ENCODE measurements at regions not wholly inside any gene's neighbourhood (a gene's known extent, or its start where the extent isn't known, plus 50 kb on each side); places are given as distances from the start of the nearest gene placed in this dataset.
"Not testable (repeated sequence)": the region's sequence is repeated elsewhere in the genome, so short reads cannot be mapped to it uniquely, and the experiment has no call there.

DNA sequence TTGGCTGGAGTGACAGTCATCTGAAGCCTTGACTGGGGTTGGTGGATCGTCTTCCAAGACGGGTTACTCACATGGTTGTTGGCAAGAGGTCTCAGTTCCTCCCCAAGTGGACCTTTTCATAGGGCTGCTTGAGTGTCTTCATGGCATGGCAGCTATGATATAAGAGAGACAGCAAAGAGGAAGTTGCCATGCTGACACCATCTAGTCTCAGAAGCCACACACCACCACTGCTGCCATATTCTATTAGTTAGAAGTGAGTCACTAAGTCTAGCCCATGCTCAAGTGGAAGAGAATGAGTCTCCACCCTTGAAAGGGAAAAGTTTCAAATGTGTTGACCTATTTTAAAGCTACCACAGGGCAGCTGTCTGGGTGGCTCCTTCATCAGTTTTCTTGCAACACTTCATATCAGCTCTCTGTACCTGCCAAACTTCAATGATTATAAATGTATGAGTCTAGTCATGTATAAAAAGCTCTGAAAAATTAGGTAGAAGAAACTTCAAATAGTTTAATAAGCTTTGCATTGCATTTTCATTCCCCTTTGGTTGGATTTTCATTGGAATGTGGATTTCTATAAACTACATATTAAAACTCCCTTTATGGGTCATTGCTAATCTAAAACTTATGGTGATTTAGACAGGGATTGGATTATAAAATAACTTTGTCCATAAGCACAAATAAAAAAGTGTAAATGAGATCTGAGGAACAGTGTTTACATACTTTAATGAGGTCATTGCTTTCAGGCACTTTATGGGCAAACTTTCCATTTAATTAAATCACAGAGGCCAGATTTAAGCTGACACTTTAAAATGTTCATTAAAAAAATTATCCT, 68.0 kb upstream of the ATXN3L start:
- no peak for DNase-seq (ENCODE audit: low read depth in 2 of 3, low spot score in 1 of 3)

DNA sequence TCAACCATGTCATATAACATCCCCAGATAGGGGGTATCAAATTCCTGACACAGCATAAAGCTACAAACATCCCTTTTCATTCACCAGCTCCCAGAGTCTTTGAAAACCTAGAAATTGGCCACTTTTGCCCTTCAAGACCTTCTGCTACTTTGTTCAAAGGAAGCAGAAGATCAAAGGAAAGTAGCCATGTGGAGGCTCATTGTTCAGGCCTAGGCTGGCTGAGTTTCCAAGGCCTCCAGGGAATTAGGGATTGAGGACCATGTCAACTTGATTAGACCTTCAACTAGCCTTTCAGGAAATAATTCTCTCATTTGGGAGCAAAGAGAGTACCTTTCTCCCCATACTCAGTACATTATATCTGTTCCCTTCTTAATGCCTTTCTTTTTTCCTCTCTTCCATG, 66.8 kb upstream of the ATXN3L start:
- no peak for DNase-seq (ENCODE audit: low read depth in 2 of 3, low spot score in 1 of 3)

DNA sequence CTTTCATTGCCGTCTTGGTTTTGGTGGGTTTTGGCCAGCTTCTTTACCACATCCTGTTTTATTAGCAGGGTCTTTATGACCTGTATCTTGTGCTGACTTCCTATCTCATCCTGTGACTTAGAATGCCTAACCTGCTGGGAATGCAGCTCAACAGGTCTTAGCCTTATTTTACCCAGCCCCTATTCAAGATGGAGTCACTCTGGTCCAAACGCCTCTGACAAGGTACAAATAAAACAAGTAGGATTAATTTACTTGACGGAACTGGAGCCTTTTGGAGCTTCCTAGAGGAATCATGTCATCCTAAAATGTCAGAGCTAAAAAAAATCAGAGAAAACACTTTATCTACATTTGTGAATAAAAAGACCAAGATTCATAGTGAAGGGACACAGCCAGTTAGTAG, 66.2 kb upstream of the ATXN3L start:
- DNase-seq (ENCODE audit: low read depth in 2 of 3, low spot score in 1 of 3): no peak

DNA sequence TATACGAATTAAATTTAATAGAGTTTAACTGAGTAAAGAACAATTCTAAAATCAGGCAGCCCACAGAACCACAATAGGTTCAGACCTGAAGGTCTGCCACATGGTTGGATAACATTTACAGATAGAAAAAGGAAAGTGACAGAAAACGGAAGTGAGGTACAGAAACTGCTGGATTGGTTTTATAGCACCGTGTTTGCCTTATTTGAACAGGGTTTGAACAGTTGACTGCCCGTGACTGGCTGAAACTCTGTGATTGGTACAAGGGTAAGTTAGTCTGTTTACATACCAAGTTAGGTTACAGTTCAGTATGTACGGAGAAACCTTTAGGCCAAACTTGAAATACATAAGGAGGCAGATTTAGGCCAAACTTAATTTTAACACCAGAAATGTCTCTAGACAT, 64.1 kb upstream of the ATXN3L start:
- no peak for DNase-seq (ENCODE audit: low read depth in 2 of 3, low spot score in 1 of 3)

DNA sequence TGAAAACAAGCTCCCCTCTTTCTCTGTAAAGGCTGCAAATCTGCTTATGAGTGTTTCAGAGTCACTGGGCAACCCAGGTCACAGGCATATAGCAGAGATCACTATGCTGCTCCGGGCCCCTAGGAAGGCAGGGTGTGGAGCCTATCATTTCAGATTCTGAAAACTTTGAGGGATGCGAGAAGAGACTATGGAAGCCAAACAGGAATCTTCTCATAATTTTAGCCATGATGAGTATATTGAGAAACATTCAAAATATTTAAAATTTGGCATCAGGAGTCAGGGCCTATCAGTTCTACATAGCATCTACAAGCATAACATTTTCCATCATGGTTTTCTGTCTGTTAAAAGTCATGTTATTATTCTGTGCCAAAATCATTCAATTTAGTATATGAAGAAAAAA, 61.7 kb upstream of the ATXN3L start:
- DNase-seq (ENCODE audit: low read depth in 2 of 3, low spot score in 1 of 3): no peak

DNA sequence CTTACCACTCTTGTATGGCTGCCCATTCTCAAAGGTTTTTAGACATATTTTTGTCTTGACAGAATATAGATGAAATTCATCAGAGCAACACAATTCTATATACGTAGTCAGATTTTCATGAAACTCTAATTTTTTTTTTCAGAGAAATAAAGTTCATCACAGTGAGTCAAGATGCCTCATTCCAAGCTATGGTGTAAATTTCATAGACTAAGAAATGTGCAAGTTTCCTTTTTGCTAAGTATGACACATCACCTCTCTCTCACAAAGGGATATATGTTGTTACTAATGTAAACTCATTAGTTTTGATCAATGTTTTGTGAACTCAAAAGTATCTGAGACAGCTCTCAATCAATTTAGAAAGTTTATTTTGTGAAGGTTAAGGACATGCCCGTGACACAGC, 60.4 kb upstream of the ATXN3L start:
- no peak for DNase-seq (ENCODE audit: low read depth in 2 of 3, low spot score in 1 of 3)

DNA sequence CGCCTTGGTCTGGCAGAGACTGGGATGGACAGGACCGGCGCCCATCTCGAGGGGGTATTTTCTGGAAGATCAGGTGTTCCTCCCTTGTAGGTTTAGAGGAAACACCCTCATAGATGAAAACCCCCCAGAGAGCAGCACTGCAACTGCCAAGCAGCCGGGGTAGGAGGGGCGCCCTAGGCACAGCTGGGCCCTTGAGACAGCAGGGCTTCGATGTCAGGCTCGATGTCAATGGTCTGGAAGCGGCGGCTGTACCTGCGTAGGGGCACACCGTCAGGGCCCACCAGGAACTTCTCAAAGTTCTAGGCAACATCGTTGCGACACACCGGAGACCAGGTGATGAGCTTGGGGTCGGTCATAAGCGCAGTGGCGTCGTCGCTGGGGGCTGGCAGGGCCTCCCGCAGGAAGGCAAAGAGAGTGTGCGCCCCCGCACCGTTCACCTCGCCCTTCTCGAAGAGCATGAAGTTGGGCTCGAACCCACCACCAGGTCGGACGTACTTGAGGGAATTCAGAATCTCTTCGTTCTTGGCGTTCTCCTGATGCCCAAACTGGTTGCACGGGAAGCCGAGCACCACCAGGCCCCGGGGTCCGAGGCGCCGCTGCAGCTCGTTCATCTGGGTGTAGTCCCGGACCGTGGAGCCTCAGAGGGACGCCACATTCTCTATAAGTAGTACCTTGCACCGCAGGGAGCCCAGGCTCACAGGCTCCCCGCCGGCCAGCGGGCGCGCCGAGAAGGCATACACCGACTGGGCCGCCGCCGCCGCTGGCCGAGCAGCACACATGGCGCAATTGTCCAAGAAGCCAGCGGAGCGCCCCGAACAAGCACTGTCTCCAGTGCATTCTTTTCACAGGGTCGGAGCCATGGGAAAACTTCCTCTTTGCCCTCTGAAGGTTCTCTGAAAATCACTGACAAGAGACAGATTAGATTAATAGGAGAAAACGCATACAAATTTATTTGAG, 59.0 kb upstream of the ATXN3L start:
- not testable (repeated sequence) for DNase-seq (ENCODE audit: low read depth in 2 of 3, low spot score in 1 of 3)

DNA sequence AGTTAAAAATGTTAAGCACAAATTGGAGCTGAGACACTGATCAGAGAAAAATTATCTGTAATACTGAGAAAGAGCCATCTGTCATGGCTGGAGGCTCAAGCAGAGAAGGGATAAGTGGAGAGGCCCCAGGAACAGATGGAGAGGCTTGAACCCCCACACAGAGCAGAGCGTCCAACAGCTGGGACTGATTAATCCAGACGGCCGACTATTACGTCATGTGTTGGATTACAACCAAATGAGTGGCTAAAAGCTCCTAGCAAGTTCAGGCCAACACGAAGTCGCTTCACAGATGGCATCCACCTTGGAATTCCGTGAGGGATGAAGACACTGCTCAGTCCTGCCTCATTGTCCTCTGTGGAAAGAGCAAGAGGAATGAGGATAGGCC, 57.7 kb upstream of the ATXN3L start:
- no peak for DNase-seq (ENCODE audit: low read depth in 2 of 3, low spot score in 1 of 3)

DNA sequence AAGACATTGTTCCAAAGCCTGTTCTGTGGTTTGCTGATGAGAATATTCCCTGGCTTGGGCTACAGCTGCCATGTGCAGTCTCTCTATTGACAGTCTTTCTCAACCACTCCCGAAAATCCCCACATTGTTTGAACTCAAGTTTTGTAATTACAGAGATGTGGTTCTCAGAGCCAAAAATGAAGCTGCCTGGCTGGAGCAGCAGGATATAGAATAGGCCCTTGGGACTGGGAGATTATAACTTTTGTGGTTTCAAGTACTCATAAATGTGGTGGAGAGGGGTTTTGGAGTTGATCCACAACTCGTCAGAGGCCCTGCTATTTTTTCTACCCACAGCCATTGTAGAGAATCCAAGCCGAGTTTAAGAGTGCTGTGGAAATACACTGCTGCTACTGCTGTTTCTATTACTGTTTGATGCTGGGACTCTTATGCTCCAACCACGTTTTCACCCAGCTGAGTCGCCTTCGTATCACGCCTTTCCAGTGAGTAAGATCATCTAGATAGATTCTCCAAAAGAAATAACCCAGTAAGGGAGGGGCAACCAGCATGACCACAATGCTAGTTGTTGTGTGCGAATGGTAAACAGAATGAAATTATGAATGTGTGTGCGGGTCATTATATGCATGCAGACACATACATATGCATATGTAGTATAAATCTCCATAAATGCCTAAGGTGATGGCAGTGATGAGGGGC, 57.1 kb upstream of the ATXN3L start:
- peak in 1 of 3 donors; percentile 8 for DNase-seq (ENCODE audit: low read depth in 2 of 3, low spot score in 1 of 3)

DNA sequence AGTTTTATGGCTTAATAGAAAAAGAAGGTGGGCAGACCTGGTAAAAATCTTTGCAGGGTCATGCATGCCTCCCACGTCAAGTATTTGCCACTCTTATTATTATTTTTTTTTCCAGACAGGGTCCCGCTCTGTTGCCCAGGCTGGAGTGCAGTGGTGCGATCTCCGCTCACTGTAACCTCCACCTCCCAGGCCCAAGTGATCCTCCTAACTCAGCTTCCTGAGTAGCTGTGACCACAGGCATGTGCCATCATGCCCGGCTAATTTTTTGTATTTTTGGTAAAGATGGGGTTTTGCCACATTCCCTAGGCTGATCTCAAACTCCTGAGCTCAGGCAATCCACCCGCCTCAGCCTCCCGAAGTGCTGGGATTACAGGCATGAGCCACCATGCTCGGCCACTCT, 55.7 kb upstream of the ATXN3L start:
- DNase-seq (ENCODE audit: low read depth in 2 of 3, low spot score in 1 of 3): not testable (repeated sequence)

DNA sequence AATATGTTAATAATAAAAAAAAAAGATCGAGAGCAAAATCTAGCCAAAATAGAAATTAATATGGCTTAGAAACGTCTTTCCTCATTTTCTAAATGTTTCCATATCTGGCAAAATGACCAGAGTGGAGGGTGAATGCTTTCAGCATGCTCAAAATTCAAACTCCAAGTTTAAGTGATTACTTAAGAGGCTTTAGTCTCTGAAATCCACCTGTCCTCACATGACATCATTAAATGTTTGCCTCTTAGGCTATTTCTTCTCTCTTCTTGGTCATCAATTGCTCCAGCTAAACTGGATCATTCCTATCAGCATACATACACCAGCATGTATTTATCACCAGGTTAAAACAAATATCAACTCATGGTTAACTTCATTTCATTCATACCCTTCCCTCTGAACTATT, 54.5 kb upstream of the ATXN3L start:
- DNase-seq (ENCODE audit: low read depth in 2 of 3, low spot score in 1 of 3): no peak

DNA sequence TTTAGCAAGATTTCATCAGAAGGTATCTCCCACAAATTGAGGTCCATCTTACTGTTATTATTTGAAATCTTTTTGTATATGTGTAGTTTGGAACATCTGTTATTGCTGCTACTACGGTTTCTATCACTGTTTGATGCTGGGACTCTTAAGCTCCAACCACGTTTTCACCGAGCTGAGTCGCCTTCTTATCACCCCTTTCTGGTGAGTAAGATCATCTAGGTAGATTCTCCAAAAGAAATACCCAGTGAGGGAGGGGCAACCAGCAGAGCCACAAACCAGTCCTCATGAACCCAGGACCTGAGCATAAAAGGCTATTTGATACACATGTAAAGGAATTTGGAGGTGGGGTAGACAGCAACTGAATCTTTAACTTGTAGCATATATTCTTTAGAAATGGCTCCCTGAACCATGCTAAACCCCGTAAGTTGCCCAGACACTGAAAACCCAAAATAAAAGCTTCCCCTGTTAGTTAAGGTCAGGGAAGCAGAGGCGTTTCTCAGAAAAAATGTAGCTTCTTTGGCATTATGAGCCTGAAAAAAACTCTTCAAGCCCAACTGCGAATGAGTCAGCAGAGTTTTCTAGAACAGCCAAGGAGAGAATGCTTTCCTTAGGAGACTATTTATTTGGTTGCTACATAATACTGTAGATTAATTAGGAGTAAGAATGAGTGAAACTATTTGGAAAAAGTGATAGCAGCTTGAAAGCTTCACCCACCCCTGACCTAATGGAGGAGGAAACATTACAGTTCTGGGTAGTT, 53.8 kb upstream of the ATXN3L start:
- no peak for DNase-seq (ENCODE audit: low read depth in 2 of 3, low spot score in 1 of 3)

DNA sequence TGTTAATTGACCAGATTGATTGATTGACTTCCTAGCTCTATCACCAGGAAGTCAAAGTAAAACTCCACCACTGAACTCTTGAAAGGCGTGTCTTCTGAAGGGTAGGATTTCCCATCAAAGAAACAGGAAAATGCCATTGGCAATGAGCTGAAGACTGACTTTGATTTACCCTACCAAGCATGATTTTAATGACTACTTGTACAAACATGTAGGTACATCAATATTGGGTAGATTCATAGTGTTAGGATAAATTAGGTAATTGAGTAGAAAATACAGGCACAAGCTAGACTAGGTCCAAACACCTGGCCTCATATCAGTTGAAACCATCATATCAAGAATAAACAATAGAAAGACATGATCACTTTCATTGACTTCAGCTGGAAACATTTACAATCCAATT, 53.2 kb upstream of the ATXN3L start:
- no peak for DNase-seq (ENCODE audit: low read depth in 2 of 3, low spot score in 1 of 3)

DNA sequence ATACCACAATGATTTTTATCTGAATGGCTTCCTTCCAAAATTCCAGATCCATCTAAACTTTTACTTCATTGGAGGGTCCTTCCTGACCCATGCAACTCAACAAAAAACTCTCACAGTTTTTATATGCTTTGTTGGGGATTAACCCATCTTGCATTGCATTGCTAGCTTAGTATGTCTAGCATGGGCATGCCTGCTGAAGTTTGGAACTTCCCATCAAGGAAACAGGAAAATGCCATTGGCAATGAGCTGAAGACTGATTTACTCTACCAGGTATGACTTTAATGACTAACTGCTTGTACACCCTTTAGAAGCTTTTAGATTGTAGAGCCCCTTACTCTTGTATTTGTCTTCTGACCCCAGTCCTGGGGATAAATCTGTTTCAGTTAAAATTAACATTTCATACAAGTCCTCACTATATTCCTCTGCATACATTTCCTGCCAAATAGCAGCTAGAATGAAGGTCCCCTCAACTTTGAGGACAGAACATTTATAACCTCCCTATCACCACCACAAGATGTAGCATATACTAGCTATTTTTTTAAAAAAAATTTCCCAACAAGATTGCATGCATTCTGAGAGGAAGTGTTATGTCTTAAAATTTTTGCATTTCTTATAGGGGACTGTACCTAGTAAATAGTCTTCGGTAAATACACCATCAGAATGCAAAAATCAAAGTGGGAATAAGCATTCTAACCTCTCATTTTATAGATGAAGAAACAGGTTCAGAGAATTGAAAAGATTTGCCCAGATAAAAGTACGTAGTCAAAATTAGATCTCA, 52.5 kb upstream of the ATXN3L start:
- DNase-seq (ENCODE audit: low read depth in 2 of 3, low spot score in 1 of 3): no peak

DNA sequence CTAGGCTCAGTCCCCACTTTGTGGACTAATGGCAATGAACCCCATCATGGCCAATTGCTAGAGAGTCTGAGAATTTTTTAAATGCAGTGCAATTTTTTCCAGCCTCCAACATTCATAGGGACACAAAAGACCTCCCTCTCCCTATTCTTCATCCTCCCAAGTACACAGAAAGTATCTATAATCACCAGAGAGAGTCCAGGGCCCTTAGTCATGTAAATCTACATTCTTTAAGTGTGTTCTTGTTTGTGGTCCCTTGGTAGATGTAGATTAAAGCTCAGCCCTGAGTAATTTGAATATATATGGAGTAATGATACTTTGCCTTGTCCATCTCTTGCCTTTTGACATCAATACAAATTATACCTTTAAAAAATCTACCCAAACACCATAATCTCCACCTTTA, 51.3 kb upstream of the ATXN3L start:
- no peak for DNase-seq (ENCODE audit: low read depth in 2 of 3, low spot score in 1 of 3)

DNA sequence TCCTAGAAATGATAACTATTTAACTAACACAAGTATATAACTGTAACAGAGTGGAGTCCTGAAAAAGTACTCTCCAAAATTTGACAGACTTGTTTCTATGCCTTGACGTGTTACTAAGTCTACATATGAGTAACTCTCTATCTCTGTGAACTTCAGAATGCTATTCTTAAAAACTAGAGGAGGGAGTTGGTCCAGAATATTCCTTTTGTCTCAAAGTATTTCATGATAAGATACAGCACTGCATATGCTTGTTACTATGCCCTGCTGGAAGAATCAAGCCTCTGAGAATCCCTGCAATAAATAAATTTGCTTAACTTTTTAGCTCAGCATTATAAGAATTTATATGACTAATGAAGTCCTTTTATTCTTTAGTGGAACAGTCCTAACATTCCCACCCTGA, 50.9 kb upstream of the ATXN3L start:
- no peak for DNase-seq (ENCODE audit: low read depth in 2 of 3, low spot score in 1 of 3)

Measured in stimulated activated CD4-positive, alpha-beta T cell treated with anti-CD3 and anti-CD28 coated beads, Interleukin-12 subunit alpha, Interleukin-12 subunit beta, amount 100 ng/mL, for 48 hours (primary cell).